ENCODE measurements at regions not wholly inside any gene's neighbourhood (a gene's known extent, or its start where the extent isn't known, plus 50 kb on each side); places are given as distances from the start of the nearest gene placed in this dataset.

- 71 to 87% (median 74%) methylated on average over 1 of the region's 1 CpG for WGBS, 4 donors
- no peak for ATAC-seq
- no peak for DNase-seq
- H3K4me1 ChIP-seq = peaks cover 0 to 19% (median 10%) of the 10 kb centered on the region in 12 donors
- no peak for TF ChIP-seq CTCF (IDR thresholded peaks at IDR 0.05)
- TF ChIP-seq POLR2A (IDR thresholded peaks at IDR 0.05) = no peak
- no peak overlapping the region for H3K27ac ChIP-seq
- peaks cover 0 to 12% (median 6%) of the 10 kb centered on the region in 12 donors for H3K9me3 ChIP-seq
- H3K27me3 ChIP-seq = no peaks in the 10 kb centered on the region
- intact Hi-C loops (cut with DNase I) = no loop called here
- H3K4me3 ChIP-seq = no peak overlapping the region
- no peaks in the 10 kb centered on the region for H3K36me3 ChIP-seq
These were observed 153.3 kb upstream of the SVIL start for GRCh38 chr10:29788113-29788512.

- Histone ChIP-seq H3K4me3 (no peak overlapping the region), H3K9me3 (peaks cover 0 to 12% (median 6%) of the 10 kb centered on the region in 12 donors), H3K27ac (peak overlapping the region in 1 of 12 donors; percentile 75), H3K36me3 (no peaks in the 10 kb centered on the region), H3K27me3 (no peaks in the 10 kb centered on the region), H3K4me1 (peaks cover 0 to 19% (median 10%) of the 10 kb centered on the region in 12 donors)
- intact Hi-C loops (cut with DNase I) = loop anchor here in 1 of 10 donors (2.0 kb wide), 1 partner anchor 71 kb away; no protein-coding TSS in a partner anchor
- DNase-seq (no peak), ATAC-seq (no peak)
- 60 to 90% (median 85%) methylated on average over 2 of the region's 2 CpGs for WGBS, 4 donors
- no peak for TF ChIP-seq CTCF (IDR thresholded peaks at IDR 0.05)
- TF ChIP-seq POLR2A (IDR thresholded peaks at IDR 0.05) = no peak
These were observed 150.9 kb upstream of the SVIL start for GRCh38 chr10:29785701-29786100.

- DNase-seq (peak in 3 of 5 donors; percentile 58 to 75 (median 61)), ATAC-seq (peak; percentile 95 to 99 (median 98))
- intact Hi-C loops (cut with DNase I) = loop anchor here in 1 of 10 donors (5.0 kb wide), 1 partner anchor 42 kb away; no protein-coding TSS in a partner anchor
- no peaks in the 10 kb centered on the region for H3K36me3 ChIP-seq
- H3K9me3 ChIP-seq = peaks cover 0 to 12% (median 6%) of the 10 kb centered on the region in 12 donors
- TF ChIP-seq POLR2A (IDR thresholded peaks at IDR 0.05) (no peak), CTCF (IDR thresholded peaks at IDR 0.05) (no peak)
- no peak overlapping the region for H3K4me3 ChIP-seq
- H3K27me3 ChIP-seq = no peaks in the 10 kb centered on the region
- H3K4me1 ChIP-seq = peaks cover 0 to 19% (median 10%) of the 10 kb centered on the region in 12 donors
- peak overlapping the region in 11 of 12 donors; percentile 2 to 75 (median 64) for H3K27ac ChIP-seq
- 20 to 40% (median 33%) methylated on average over 7 of the region's 7 CpGs for WGBS, 4 donors
These were observed 149.5 kb upstream of the SVIL start for GRCh38 chr10:29784175-29784773.

GRCh38 chr10:29783201-29783947, 148.6 kb upstream of the SVIL start:
- no peaks in the 10 kb centered on the region for H3K36me3 ChIP-seq
- H3K4me3 ChIP-seq = no peak overlapping the region
- peaks cover 0 to 19% (median 10%) of the 10 kb centered on the region in 12 donors for H3K4me1 ChIP-seq
- peak overlapping the region in 6 of 12 donors; percentile 60 to 75 (median 66) for H3K27ac ChIP-seq
- ATAC-seq (peak in 2 of 4 donors; percentile 8 to 11), DNase-seq (no peak)
- H3K9me3 ChIP-seq = peaks cover 0 to 9% (median 5%) of the 10 kb centered on the region in 12 donors
- WGBS, 4 donors = 59 to 78% (median 70%) methylated on average over 3 of the region's 3 CpGs
- no peaks in the 10 kb centered on the region for H3K27me3 ChIP-seq
- TF ChIP-seq CTCF (IDR thresholded peaks at IDR 0.05) (no peak), POLR2A (IDR thresholded peaks at IDR 0.05) (no peak)
- intact Hi-C loops (cut with DNase I) = loop anchor here in 1 of 10 donors (5.0 kb wide), 1 partner anchor 41 kb away; no protein-coding TSS in a partner anchor
